ENCODE measurements at regions not wholly inside any gene's neighbourhood (a gene's known extent, or its start where the extent isn't known, plus 50 kb on each side); places are given as distances from the start of the nearest gene placed in this dataset.
"Not testable (repeated sequence)": the region's sequence is repeated elsewhere in the genome, so short reads cannot be mapped to it uniquely, and the experiment has no call there.

- Mint-ChIP-seq H3K9me3 (ENCODE audit: unreplicated experiment) (peaks cover 12% of the 10 kb centered on the region), H3K4me1 (ENCODE audit: low read depth, unreplicated experiment) (no peaks in the 10 kb centered on the region), H3K27ac (ENCODE audit: unreplicated experiment) (no peak overlapping the region), H3K4me3 (ENCODE audit: unreplicated experiment) (no peak overlapping the region), H3K27me3 (ENCODE audit: unreplicated experiment) (peaks cover 4% of the 10 kb centered on the region), H3K36me3 (ENCODE audit: unreplicated experiment) (peaks cover 26% of the 10 kb centered on the region)
- TF ChIP-seq, protein P1, sequence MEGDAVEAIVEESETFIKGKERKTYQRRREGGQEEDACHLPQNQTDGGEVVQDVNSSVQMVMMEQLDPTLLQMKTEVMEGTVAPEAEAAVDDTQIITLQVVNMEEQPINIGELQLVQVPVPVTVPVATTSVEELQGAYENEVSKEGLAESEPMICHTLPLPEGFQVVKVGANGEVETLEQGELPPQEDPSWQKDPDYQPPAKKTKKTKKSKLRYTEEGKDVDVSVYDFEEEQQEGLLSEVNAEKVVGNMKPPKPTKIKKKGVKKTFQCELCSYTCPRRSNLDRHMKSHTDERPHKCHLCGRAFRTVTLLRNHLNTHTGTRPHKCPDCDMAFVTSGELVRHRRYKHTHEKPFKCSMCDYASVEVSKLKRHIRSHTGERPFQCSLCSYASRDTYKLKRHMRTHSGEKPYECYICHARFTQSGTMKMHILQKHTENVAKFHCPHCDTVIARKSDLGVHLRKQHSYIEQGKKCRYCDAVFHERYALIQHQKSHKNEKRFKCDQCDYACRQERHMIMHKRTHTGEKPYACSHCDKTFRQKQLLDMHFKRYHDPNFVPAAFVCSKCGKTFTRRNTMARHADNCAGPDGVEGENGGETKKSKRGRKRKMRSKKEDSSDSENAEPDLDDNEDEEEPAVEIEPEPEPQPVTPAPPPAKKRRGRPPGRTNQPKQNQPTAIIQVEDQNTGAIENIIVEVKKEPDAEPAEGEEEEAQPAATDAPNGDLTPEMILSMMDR (IDR thresholded peaks at IDR 0.05; ENCODE audit: partially characterized antibody, unreplicated experiment): no peak
- DNase-seq: no peak
These were observed 100.4 kb downstream of the EN1 start for GRCh38 chr2:118747066-118747465.

- H3K27me3 Mint-ChIP-seq (ENCODE audit: unreplicated experiment); DNase-seq; H3K4me3 Mint-ChIP-seq (ENCODE audit: unreplicated experiment); H3K27ac Mint-ChIP-seq (ENCODE audit: unreplicated experiment); H3K4me1 Mint-ChIP-seq (ENCODE audit: low read depth, unreplicated experiment): not testable (repeated sequence)
- H3K36me3 Mint-ChIP-seq (ENCODE audit: unreplicated experiment): peaks cover 26% of the 10 kb centered on the region
- H3K9me3 Mint-ChIP-seq (ENCODE audit: unreplicated experiment): peaks cover 10% of the 10 kb centered on the region
These were observed 102.7 kb downstream of the EN1 start for GRCh38 chr2:118744682-118745181.

DNA sequence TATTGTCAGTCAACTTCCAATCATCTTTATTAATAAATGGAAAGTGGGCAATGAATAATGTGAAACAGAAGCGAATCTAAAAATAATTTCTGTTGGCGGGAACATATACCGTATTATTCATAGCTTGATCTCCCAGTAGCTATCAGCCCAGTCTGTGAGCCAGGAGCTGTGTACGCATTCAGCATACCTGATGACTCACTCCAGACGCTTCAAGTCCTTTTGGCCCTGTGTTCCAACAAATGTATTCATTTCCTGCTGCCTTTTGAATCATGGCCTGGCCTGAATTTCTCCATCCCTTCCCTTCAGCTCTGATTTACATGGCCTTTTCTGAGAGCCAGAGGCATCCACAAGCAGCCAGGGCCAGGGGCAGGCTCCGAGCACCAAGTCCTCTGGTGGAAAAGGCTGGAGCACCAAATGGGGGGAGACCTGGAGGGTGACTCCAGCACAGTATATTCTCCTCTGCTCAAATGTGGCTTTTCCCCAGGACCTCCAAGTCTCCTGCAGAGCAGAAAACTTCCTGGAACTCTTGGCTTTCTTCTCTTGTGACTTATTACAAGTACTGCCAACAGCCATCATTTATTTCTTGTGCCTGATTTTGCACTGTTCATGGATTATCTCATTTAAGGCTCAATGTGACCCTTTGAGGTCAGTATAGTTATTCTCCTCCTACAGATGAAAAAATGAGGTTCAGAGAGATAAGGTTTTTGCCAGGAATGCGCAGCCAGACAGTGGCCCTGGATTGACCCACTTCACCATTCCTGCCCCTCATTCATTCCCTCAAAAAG, 108.7 kb downstream of the EN1 start:
- no peak overlapping the region for H3K4me3 Mint-ChIP-seq (ENCODE audit: unreplicated experiment)
- no peak for DNase-seq
- H3K36me3 Mint-ChIP-seq (ENCODE audit: unreplicated experiment): no peaks in the 10 kb centered on the region
- H3K4me1 Mint-ChIP-seq (ENCODE audit: low read depth, unreplicated experiment): no peaks in the 10 kb centered on the region
- H3K27me3 Mint-ChIP-seq (ENCODE audit: unreplicated experiment): no peaks in the 10 kb centered on the region
- no peak overlapping the region for H3K27ac Mint-ChIP-seq (ENCODE audit: unreplicated experiment)
- TF ChIP-seq, protein P1 (IDR thresholded peaks at IDR 0.05; ENCODE audit: partially characterized antibody, unreplicated experiment): no peak
- peaks cover 5% of the 10 kb centered on the region for H3K9me3 Mint-ChIP-seq (ENCODE audit: unreplicated experiment)

DNA sequence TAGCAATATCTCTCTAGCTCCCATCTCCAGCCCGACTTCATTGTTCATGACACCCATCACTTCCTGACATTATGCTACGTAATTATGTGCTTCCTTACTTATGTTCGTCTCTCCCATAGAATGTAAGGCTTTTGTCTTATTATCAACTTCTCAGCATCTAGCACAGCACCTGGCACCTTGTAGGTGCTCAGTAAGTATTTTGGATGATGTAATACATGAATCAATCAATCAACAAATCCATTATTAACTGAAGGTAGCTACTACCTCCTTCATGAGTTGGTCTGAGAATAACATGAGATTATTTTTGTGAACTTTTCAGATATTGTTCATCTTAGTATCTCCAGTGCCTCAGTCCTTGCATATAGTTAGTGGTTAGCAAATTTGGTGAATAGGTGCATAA, 109.3 kb downstream of the EN1 start:
- Mint-ChIP-seq H3K27ac (ENCODE audit: unreplicated experiment) (no peak overlapping the region), H3K4me3 (ENCODE audit: unreplicated experiment) (no peak overlapping the region), H3K27me3 (ENCODE audit: unreplicated experiment) (no peaks in the 10 kb centered on the region), H3K4me1 (ENCODE audit: low read depth, unreplicated experiment) (no peaks in the 10 kb centered on the region), H3K9me3 (ENCODE audit: unreplicated experiment) (peaks cover 2% of the 10 kb centered on the region), H3K36me3 (ENCODE audit: unreplicated experiment) (no peaks in the 10 kb centered on the region)
- TF ChIP-seq, protein P1 (IDR thresholded peaks at IDR 0.05; ENCODE audit: partially characterized antibody, unreplicated experiment): no peak
- no peak for DNase-seq

- no peaks in the 10 kb centered on the region for H3K27me3 Mint-ChIP-seq (ENCODE audit: unreplicated experiment)
- no peaks in the 10 kb centered on the region for H3K36me3 Mint-ChIP-seq (ENCODE audit: unreplicated experiment)
- H3K4me3 Mint-ChIP-seq (ENCODE audit: unreplicated experiment): no peak overlapping the region
- no peak for DNase-seq
- peaks cover 2% of the 10 kb centered on the region for H3K9me3 Mint-ChIP-seq (ENCODE audit: unreplicated experiment)
- H3K4me1 Mint-ChIP-seq (ENCODE audit: low read depth, unreplicated experiment): no peaks in the 10 kb centered on the region
- no peak overlapping the region for H3K27ac Mint-ChIP-seq (ENCODE audit: unreplicated experiment)
- TF ChIP-seq, protein P1 (IDR thresholded peaks at IDR 0.05; ENCODE audit: partially characterized antibody, unreplicated experiment): no peak
These were observed 109.8 kb downstream of the EN1 start for GRCh38 chr2:118737684-118738083.
